SJSA1 (cell line): ENCODE measurements at regions not wholly inside any gene's neighbourhood (a gene's known extent, or its start where the extent isn't known, plus 50 kb on each side); places are given as distances from the start of the nearest gene placed in this dataset.

Experiments used
- DNase-seq, 2 experiments: peaks; one replicate each; pipeline ENCODE4 v3.0.0-alpha.2; 2015 to 2020; ENCODE audit warnings: low spot score in 2 of 2, low read depth in 1 of 2
- H3K27ac ChIP-seq: fragments of 250-450 bp; sonication (Bioruptor Pico); 2 replicates; pipeline ENCODE4 v1.5.1; 2020; ENCODE audit warnings: mild to moderate bottlenecking, moderate library complexity
- H3K27me3 ChIP-seq: fragments of 250-450 bp; sonication (Bioruptor Pico); replicated peaks from 2 replicates; pipeline ENCODE4 v1.5.1; 2020; ENCODE audit warnings: mild to moderate bottlenecking, moderate library complexity
- H3K36me3 ChIP-seq: fragments of 250-450 bp; sonication (Bioruptor Pico); 2 replicates; pipeline ENCODE4 v1.5.1; 2020; ENCODE audit warnings: mild to moderate bottlenecking
- H3K4me1 ChIP-seq: fragments of 250-450 bp; sonication (Bioruptor Pico); replicated peaks from 2 replicates; pipeline ENCODE4 v1.6.1; 2021; ENCODE audit warnings: mild to moderate bottlenecking
- H3K4me3 ChIP-seq: fragments of 250-450 bp; sonication (Bioruptor Pico); 2 replicates; pipeline ENCODE4 v1.5.1; 2020; ENCODE audit warnings: mild to moderate bottlenecking
- H3K9me3 ChIP-seq: fragments of 250-450 bp; sonication (Bioruptor Pico); replicated peaks from 2 replicates; pipeline ENCODE4 v1.5.1; 2020; ENCODE audit warnings: mild to moderate bottlenecking

- DNase-seq, result no peak
- no peaks in the 10 kb centered on the region for H3K9me3 ChIP-seq
- no peak overlapping the region for H3K4me3 ChIP-seq
- no peaks in the 10 kb centered on the region for H3K4me1 ChIP-seq
- H3K36me3 ChIP-seq, result no peaks in the 10 kb centered on the region
- no peak overlapping the region for H3K27ac ChIP-seq
- H3K27me3 ChIP-seq, result no peaks in the 10 kb centered on the region
Observed at GRCh38 chr4:180418819-180419531, 1824.2 kb upstream of the TENM3 start.

- Histone ChIP-seq H3K27me3 (no peaks in the 10 kb centered on the region), H3K9me3 (no peaks in the 10 kb centered on the region), H3K4me1 (no peaks in the 10 kb centered on the region), H3K36me3 (no peaks in the 10 kb centered on the region), H3K27ac (no peak overlapping the region), H3K4me3 (no peak overlapping the region)
- no peak for DNase-seq
Observed at GRCh38 chr4:180422989-180423711, 1820.1 kb upstream of the TENM3 start.

- H3K4me1 ChIP-seq, result no peaks in the 10 kb centered on the region
- no peak overlapping the region for H3K27ac ChIP-seq
- H3K27me3 ChIP-seq, result no peaks in the 10 kb centered on the region
- no peak for DNase-seq
- no peaks in the 10 kb centered on the region for H3K36me3 ChIP-seq
- no peak overlapping the region for H3K4me3 ChIP-seq
- H3K9me3 ChIP-seq, result no peaks in the 10 kb centered on the region
Observed at GRCh38 chr4:180423712-180424057, 1819.5 kb upstream of the TENM3 start.

- Histone ChIP-seq H3K27ac (no peak overlapping the region), H3K9me3 (no peaks in the 10 kb centered on the region), H3K27me3 (no peaks in the 10 kb centered on the region), H3K36me3 (no peaks in the 10 kb centered on the region), H3K4me1 (no peaks in the 10 kb centered on the region), H3K4me3 (no peak overlapping the region)
- no peak for DNase-seq
Observed at GRCh38 chr4:180426938-180427337, 1816.3 kb upstream of the TENM3 start.

- Histone ChIP-seq H3K4me3 (no peak overlapping the region), H3K27me3 (no peaks in the 10 kb centered on the region), H3K27ac (no peak overlapping the region), H3K36me3 (no peaks in the 10 kb centered on the region), H3K9me3 (no peaks in the 10 kb centered on the region), H3K4me1 (no peaks in the 10 kb centered on the region)
- no peak for DNase-seq
Observed at GRCh38 chr4:180430283-180430682, 1812.9 kb upstream of the TENM3 start.

- Histone ChIP-seq H3K4me3 (no peak overlapping the region), H3K9me3 (no peaks in the 10 kb centered on the region), H3K27ac (no peak overlapping the region), H3K27me3 (no peaks in the 10 kb centered on the region), H3K36me3 (no peaks in the 10 kb centered on the region), H3K4me1 (no peaks in the 10 kb centered on the region)
- no peak for DNase-seq
Observed at GRCh38 chr4:180434131-180434895, 1808.9 kb upstream of the TENM3 start.

GRCh38 chr4:180436361-180436760 lies 1806.8 kb upstream of the TENM3 start:
- DNase-seq, result no peak
- Histone ChIP-seq H3K27me3 (no peaks in the 10 kb centered on the region), H3K9me3 (no peaks in the 10 kb centered on the region), H3K4me1 (no peaks in the 10 kb centered on the region), H3K4me3 (no peak overlapping the region), H3K27ac (no peak overlapping the region), H3K36me3 (no peaks in the 10 kb centered on the region)

- Histone ChIP-seq H3K27ac (no peak overlapping the region), H3K9me3 (no peaks in the 10 kb centered on the region), H3K27me3 (no peaks in the 10 kb centered on the region), H3K36me3 (no peaks in the 10 kb centered on the region), H3K4me1 (no peaks in the 10 kb centered on the region), H3K4me3 (no peak overlapping the region)
- no peak for DNase-seq
Observed at GRCh38 chr4:180437601-180438000, 1805.6 kb upstream of the TENM3 start.

GRCh38 chr4:180448306-180448705 lies 1794.9 kb upstream of the TENM3 start:
- no peak for DNase-seq
- Histone ChIP-seq H3K27ac (no peak overlapping the region), H3K27me3 (no peaks in the 10 kb centered on the region), H3K36me3 (no peaks in the 10 kb centered on the region), H3K4me1 (no peaks in the 10 kb centered on the region), H3K4me3 (no peak overlapping the region), H3K9me3 (no peaks in the 10 kb centered on the region)

GRCh38 chr4:180449395-180449956 lies 1793.7 kb upstream of the TENM3 start:
- Histone ChIP-seq H3K27me3 (no peaks in the 10 kb centered on the region), H3K4me1 (no peaks in the 10 kb centered on the region), H3K27ac (no peak overlapping the region), H3K4me3 (no peak overlapping the region), H3K9me3 (no peaks in the 10 kb centered on the region), H3K36me3 (no peaks in the 10 kb centered on the region)
- DNase-seq, result peak; percentile 12 to 49

- no peaks in the 10 kb centered on the region; the same call in 1 of the 2 replicates for H3K27me3 ChIP-seq
- H3K27ac ChIP-seq, result no peak overlapping the region
- H3K4me1 ChIP-seq, result no peaks in the 10 kb centered on the region
- H3K4me3 ChIP-seq, result no peak overlapping the region
- H3K36me3 ChIP-seq, result no peaks in the 10 kb centered on the region
- no peak for DNase-seq
- no peaks in the 10 kb centered on the region for H3K9me3 ChIP-seq
Observed at GRCh38 chr4:180455226-180455625, 1788.0 kb upstream of the TENM3 start.

- H3K27me3 ChIP-seq, result no peaks in the 10 kb centered on the region; the same call in 1 of the 2 replicates
- no peaks in the 10 kb centered on the region for H3K9me3 ChIP-seq
- no peak overlapping the region for H3K27ac ChIP-seq
- H3K4me3 ChIP-seq, result no peak overlapping the region
- no peaks in the 10 kb centered on the region for H3K4me1 ChIP-seq
- DNase-seq, result no peak
- no peaks in the 10 kb centered on the region for H3K36me3 ChIP-seq
Observed at GRCh38 chr4:180456928-180457327, 1786.3 kb upstream of the TENM3 start.

- no peaks in the 10 kb centered on the region for H3K9me3 ChIP-seq
- H3K36me3 ChIP-seq, result no peaks in the 10 kb centered on the region
- no peaks in the 10 kb centered on the region for H3K4me1 ChIP-seq
- H3K27me3 ChIP-seq, result no peaks in the 10 kb centered on the region
- H3K27ac ChIP-seq, result no peak overlapping the region
- H3K4me3 ChIP-seq, result no peak overlapping the region
- no peak for DNase-seq
Observed at GRCh38 chr4:180462116-180462515, 1781.1 kb upstream of the TENM3 start.

- Histone ChIP-seq H3K4me3 (no peak overlapping the region), H3K36me3 (no peaks in the 10 kb centered on the region), H3K9me3 (no peaks in the 10 kb centered on the region), H3K27ac (no peak overlapping the region), H3K4me1 (no peaks in the 10 kb centered on the region), H3K27me3 (no peaks in the 10 kb centered on the region)
- DNase-seq, result no peak
Observed at GRCh38 chr4:180465364-180465763, 1777.8 kb upstream of the TENM3 start.
